Motor neuron (in vitro differentiated cells): ENCODE measurements at regions not wholly inside any gene's neighbourhood (a gene's known extent, or its start where the extent isn't known, plus 50 kb on each side); places are given as distances from the start of the nearest gene placed in this dataset.

ENCODE experiments used
- ATAC-seq, 8 experiments: fragments of 200-7000 bp; cut with Tn5 transposase; replicated peaks in 6 of 8; 2 replicates each; pipeline ENCODE4 v1.8.0; 2021; ENCODE audit warnings: mild to moderate bottlenecking in 8 of 8, moderate library complexity in 8 of 8
- H3K27ac ChIP-seq, 2 donors: fragments of 250-450 bp; sonication (Bioruptor Pico); 2 replicates each; pipeline ENCODE4 v1.9.0; 2021; ENCODE audit warnings: antibody characterized with exemption in 2 of 2, mild to moderate bottlenecking in 2 of 2, moderate library complexity in 1 of 2
- H3K4me1 ChIP-seq, 2 donors: fragments of 250-450 bp; sonication (Bioruptor Pico); replicated peaks in 1 of 2; 2 replicates each; pipeline ENCODE4 v1.6.1; 2021; ENCODE audit warnings: antibody characterized with exemption in 2 of 2, mild to moderate bottlenecking in 2 of 2, moderate library complexity in 1 of 2
- H3K4me3 ChIP-seq, 5 donors: fragments of 250-450 bp; sonication (Bioruptor Pico); 2 replicates each; pipeline ENCODE4 v1.9.0; 2021; ENCODE audit warnings: antibody characterized with exemption in 5 of 5, mild to moderate bottlenecking in 5 of 5, moderate library complexity in 4 of 5
- WGBS, 10 experiments: fragments of 450-650 bp; shearing (Covaris generic); methylation state at CpG; one replicate each; pipeline ENCODE4 v1.0.0; 2022; 5-methylcytosine and 5-hydroxymethylcytosine counted together
- in situ Hi-C, 9 experiments: fragments of 400-800 bp; cut with MboI; loops; one replicate each; pipeline ENCODE4 v1.15.0; 2021; ENCODE audit warnings: low sequenced_read_pairs in 9 of 9, low pct_unique_long_range_greater_than_20kb in 2 of 9; ENCODE audit not compliant: unreplicated experiment in 9 of 9

DNA sequence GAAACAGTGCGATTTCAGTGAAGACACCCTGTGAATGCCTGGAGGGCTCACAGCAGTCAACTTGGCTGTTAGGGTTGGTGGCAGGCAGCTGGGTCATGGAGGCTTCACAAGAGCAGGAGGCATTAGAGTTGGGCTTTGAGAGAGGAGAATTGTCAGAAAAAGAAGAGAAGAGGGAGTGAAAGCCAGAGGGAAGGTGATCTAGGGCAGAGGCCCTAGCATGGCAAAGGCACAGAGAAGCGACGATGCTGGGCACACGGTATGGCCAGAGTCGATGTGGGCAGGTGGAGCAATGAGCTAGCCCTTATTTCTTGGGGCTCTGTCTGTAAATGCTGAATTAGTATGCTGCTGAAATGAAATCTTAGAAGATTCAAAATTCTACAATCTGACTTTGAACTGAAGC, 52.6 kb upstream of the OLFM4 start:
- ATAC-seq: no peak
- WGBS, 10 experiments: 19 to 100% (median 56%) methylated on average over 1 to 5 of the region's 5 CpGs; no CpG with 5 or more reads in 2 of the 10 experiments

DNA sequence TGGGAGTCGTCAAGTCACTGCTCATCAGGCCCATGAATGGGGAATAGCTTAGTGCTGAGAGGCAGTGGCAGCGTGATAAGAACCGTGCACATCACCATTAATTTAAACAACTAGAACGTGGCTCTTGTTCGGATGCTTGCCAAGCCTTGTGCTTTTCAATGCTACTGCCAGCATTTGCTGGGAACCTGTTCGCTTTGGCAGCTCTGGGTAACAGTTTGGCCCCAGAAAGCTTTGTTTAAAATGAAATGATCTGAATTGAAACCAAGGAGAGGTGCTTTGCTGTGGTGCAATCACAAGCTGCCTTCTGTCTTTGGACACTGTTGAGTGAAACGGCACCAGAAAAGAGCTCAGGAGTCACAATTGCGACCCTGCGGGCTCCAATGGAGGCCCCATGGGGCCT, 53.5 kb upstream of the OLFM4 start:
- Histone ChIP-seq H3K4me3 (no peak overlapping the region), H3K27ac (no peak overlapping the region), H3K4me1 (peaks cover 3 to 11% of the 10 kb centered on the region in 2 donors)
- 17 to 100% (median 90%) methylated on average over 3 to 6 of the region's 9 CpGs; no CpG with 5 or more reads in 5 of the 10 experiments for WGBS, 10 experiments
- ATAC-seq: no peak
- in situ Hi-C loops: no loop called here

More for the DNA sequence above, 52.6 kb upstream of the OLFM4 start:
- in situ Hi-C loops: no loop called here
- Histone ChIP-seq H3K4me3 (no peak overlapping the region), H3K4me1 (peaks cover 3 to 6% of the 10 kb centered on the region in 2 donors), H3K27ac (no peak overlapping the region)

DNA sequence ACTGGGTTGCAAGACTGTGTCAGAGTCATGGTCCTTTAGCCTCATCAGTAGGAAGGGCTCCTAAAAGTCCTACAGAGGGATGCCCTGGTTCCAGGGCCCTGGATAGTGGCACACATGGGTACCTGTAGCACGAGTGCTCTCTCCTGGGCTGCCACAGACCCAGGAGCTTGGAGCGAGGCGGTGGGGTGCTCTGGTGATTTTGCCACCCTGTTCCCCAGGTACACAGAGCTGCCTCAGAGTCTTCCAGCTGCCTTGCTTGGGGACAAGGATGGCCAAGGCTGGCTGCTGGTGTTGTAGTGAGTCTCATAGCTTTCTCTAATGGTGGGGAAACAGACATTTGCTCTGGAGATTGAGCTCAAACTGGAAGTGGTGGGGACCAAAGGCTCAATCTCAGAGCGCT, 53.9 kb upstream of the OLFM4 start:
- H3K27ac ChIP-seq: no peak overlapping the region
- in situ Hi-C loops: loop anchor here in 1 of 9 experiments (25.0 kb wide), 1 partner anchor 112 kb away; no protein-coding TSS in a partner anchor
- 0 to 4% methylated on average over 1 to 4 of the region's 4 CpGs; no CpG with 5 or more reads in 8 of the 10 experiments for WGBS, 10 experiments
- H3K4me3 ChIP-seq: no peak overlapping the region
- ATAC-seq: no peak
- H3K4me1 ChIP-seq: peaks cover 3 to 16% of the 10 kb centered on the region in 2 donors

DNA sequence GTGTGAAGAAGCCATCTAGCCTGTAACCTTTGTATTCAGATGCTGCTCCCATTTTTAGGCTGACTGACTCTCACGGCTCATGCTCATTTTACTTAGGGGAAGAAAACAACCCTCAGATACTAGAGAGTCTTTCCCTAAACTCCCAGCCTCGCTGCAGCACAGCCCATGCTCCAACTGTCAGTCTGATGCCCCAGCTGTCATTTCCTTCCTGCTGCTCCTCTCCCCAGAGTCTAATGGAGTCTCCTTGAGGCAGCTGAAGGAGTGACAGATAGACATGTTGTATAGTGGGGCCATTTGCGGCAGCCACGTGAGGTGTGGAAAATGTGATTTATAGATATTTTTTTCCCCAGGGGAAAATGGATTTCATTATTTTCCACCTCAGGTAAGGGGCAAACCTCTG, 59.2 kb upstream of the OLFM4 start:
- 0 to 80% (median 50%) methylated on average over 1 to 4 of the region's 4 CpGs; no CpG with 5 or more reads in 3 of the 10 experiments for WGBS, 10 experiments
- no peak overlapping the region for H3K27ac ChIP-seq
- H3K4me3 ChIP-seq: no peak overlapping the region
- in situ Hi-C loops: loop anchor here in 1 of 9 experiments (25.0 kb wide), 1 partner anchor 107 kb away; no protein-coding TSS in a partner anchor
- H3K4me1 ChIP-seq: peaks cover 24 to 41% of the 10 kb centered on the region in 2 donors
- ATAC-seq: peak in 5 of 8 experiments; percentile 24 to 91 (median 77)

DNA sequence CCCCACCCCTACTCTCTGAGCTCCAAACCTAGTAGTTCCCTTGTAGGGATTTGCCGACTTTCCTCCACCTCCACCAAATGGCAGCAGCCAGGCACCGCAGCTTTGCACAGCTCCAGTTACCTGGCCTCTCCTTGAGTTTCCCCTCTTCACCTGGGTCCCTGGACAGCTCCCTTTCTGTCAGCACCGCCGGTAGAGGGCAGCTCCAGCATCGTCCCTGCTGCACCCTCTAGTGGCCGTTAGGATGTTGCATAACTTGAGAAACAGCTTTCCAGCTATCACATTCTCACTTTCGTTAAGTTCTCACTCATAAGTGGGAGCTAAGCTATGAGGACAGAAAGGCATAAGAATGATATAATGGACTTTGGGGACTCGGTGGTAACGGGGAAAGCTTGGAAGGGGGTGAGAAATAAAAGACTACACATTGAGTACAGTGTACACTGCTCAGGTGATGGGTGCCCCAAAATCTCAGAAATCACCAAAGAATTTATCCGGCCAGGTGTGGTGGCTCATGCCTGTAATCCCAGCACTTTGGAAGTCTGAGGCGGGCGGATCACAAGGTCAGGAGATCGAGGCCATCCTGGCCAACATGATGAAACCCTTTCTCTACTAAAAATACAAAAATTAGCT, 60.4 kb upstream of the OLFM4 start:
- Histone ChIP-seq H3K4me1 (peaks cover 28 to 47% of the 10 kb centered on the region in 2 donors), H3K4me3 (no peak overlapping the region), H3K27ac (no peak overlapping the region)
- 0 to 80% (median 22%) methylated on average over 1 to 11 of the region's 13 CpGs; no CpG with 5 or more reads in 1 of the 10 experiments for WGBS, 10 experiments
- peak; percentile 32 to 98 (median 82) for ATAC-seq
- in situ Hi-C loops: loop anchor here in 1 of 9 experiments (25.0 kb wide), 1 partner anchor 106 kb away; no protein-coding TSS in a partner anchor

DNA sequence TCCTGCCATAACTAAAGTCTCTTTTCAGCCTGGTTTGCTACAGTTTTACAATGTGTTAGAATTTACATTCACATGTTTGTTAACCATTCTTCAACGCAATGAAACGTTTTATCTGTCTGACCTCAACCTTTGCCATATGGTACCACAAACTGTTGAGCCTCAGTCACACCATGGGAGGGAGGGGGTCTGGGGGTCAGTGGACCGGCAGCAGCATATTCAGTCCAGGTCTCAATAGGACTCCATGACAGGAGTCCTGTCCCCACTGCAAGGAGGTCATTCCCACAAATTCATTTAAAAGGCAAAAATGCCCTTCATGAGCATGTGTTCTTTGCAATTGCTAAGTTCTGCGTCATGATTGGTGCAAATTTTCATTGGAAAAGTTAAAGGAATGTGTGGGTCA, 66.6 kb upstream of the OLFM4 start:
- 0 to 57% (median 2%) methylated on average over 1 to 4 of the region's 4 CpGs; no CpG with 5 or more reads in 2 of the 10 experiments for WGBS, 10 experiments
- Histone ChIP-seq H3K27ac (peak overlapping the region in 1 of 2 donors; percentile 31), H3K4me3 (no peak overlapping the region), H3K4me1 (peaks cover 41 to 56% of the 10 kb centered on the region in 2 donors)
- peak in 5 of 8 experiments; percentile 18 to 58 (median 54) for ATAC-seq
- in situ Hi-C loops: loop anchor here in 1 of 9 experiments (25.0 kb wide), 1 partner anchor 100 kb away; no protein-coding TSS in a partner anchor

DNA sequence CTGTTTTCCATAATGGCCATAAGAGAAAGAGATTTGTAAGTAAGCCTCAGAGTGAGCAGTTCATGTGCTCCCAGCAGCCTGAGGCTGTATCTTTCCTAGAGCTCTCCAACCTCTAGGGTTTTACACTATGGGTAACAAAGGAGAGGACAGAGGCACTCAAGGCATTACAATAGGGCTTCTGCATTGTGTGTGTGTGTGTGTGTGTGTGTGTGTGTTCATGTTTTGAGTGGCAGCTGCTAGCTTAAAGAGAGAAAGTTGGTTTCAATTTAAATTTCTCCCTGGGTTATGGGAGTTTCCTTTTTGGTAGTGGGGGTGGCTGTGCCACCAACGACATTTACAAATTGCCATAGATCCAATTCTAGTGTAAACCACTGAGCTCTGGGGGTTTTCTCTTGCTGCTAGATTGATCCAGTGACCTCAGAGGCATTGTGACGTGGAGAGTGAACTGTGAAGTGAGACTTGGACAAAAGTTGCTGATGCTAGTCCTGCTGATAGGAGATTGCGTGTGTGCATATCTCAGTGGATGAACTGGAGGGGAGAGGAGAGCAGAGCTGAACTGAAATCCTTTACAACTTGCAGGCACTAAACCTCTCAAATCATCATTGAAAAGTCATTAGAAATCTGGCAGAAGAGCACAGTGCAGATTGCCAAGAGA, 67.2 kb upstream of the OLFM4 start:
- Histone ChIP-seq H3K4me3 (no peak overlapping the region), H3K27ac (peak overlapping the region in 1 of 2 donors; percentile 58), H3K4me1 (peaks cover 41 to 56% of the 10 kb centered on the region in 2 donors)
- in situ Hi-C loops: loop anchor here in 1 of 9 experiments (25.0 kb wide), 1 partner anchor 99 kb away; no protein-coding TSS in a partner anchor
- ATAC-seq: peak in 6 of 8 experiments; percentile 20 to 87 (median 80)
- 0 to 20% (median 6%) methylated on average over 1 to 3 of the region's 3 CpGs; no CpG with 5 or more reads in 2 of the 10 experiments for WGBS, 10 experiments

DNA sequence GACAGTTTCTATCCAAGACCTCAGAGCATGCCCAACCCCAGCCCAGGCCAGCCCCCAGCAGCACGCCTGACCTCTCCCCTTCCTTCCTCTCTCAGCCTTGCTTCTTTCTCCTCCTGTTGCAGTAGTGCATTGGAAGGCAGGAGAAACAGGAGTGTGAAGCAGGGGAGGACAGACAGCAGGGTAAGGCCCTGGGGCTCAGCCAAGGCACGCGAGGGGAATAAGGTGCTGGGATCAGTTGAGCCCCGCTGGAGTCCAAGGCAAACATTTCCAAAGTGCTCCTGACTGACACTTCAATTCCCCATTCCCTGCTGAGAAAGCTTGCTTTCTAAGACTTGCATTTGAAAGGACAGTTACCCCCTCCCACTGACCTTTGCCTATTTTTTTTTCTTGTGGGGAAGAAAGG, 73.1 kb upstream of the OLFM4 start:
- Histone ChIP-seq H3K4me3 (no peak overlapping the region), H3K4me1 (peaks cover 21 to 24% of the 10 kb centered on the region in 2 donors), H3K27ac (no peak overlapping the region)
- 0 to 50% (median 17%) methylated on average over 1 to 3 of the region's 4 CpGs; no CpG with 5 or more reads in 7 of the 10 experiments for WGBS, 10 experiments
- in situ Hi-C loops: loop anchor here in 1 of 9 experiments (25.0 kb wide), 1 partner anchor 93 kb away; no protein-coding TSS in a partner anchor
- peak in 5 of 8 experiments; percentile 46 to 77 (median 68) for ATAC-seq

DNA sequence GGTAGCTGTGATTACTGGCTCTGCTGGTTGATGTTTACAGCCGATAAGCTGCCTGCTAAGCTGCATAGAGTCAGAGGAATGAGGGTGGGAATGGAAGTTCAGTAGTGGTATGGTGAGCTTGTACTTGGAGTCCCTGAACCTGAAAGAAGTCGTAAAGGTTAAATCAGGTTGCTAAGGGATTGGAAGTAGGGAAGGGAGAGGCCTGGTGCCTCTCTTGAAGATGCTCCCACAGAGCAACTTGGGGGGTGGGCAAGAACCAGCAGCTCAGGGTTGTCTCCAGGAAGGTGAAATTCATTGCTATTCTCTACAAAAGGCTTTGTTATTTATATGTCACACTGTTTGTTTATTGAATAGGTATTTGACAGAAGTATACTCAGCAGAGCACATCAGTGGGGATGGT, 73.8 kb upstream of the OLFM4 start:
- peak in 1 of 8 experiments; percentile 37 for ATAC-seq
- no peak overlapping the region for H3K27ac ChIP-seq

DNA sequence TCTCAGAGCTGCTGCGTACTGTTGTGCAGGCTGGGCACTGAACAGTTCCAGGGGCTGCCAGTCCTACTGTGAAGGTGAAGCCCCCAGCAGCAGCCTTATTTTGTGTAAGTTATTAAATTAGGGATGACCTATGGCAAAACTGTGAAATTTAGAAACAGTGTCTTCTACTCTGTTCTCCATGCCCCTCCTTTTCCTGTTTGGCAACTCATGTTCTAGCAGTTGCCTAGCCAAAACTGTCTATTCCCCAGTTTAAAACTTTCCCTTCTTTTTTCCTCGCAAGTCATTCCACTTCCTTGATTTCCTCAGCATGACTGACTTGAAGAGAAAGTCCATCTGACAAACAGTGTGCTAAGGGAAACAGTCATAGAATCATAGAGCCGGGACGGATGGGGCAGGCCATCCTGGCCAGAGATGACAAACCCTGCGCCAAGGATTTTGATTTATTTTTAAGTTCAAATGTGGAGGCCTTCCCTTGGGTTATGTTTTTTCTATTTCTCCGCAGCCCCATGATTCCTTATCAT, 78.1 kb upstream of the OLFM4 start:
- WGBS, 10 experiments: 10 to 96% (median 90%) methylated on average over 2 to 6 of the region's 6 CpGs; no CpG with 5 or more reads in 1 of the 10 experiments
- H3K4me1 ChIP-seq: peaks cover 28 to 35% of the 10 kb centered on the region in 2 donors
- H3K27ac ChIP-seq: no peak overlapping the region
- no peak for ATAC-seq
- in situ Hi-C loops: loop anchor here in 1 of 9 experiments (25.0 kb wide), 1 partner anchor 88 kb away; no protein-coding TSS in a partner anchor
- H3K4me3 ChIP-seq: no peak overlapping the region

More for the DNA sequence above, 73.8 kb upstream of the OLFM4 start:
- WGBS, 10 experiments: 13 to 50% (median 21%) methylated on average over 1 to 2 of the region's 2 CpGs; no CpG with 5 or more reads in 4 of the 10 experiments
- in situ Hi-C loops: loop anchor here in 1 of 9 experiments (25.0 kb wide), 1 partner anchor 93 kb away; no protein-coding TSS in a partner anchor
- H3K4me1 ChIP-seq: peaks cover 20 to 23% of the 10 kb centered on the region in 2 donors
- no peak overlapping the region for H3K4me3 ChIP-seq

DNA sequence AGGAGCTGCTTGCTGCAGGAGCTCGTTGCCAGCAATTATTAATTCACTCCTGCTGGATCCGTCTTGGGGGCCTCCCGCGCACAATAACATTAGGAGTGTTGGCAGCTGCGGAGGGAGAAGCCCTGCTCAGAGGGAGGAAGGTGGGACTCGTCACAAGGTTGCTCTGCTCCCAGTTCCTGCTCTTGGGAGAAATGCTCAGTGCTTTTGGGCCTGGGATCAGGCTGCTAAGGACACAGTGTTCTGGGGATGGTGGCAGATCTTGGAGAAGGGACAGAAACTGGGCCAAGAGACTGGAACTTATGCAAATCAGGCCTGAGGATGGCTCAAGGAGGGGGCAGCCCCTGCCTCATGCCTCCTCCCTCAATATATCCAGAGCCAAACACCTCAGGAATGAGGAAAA, 78.9 kb upstream of the OLFM4 start:
- Histone ChIP-seq H3K4me3 (no peak overlapping the region), H3K27ac (no peak overlapping the region), H3K4me1 (peaks cover 20 to 27% of the 10 kb centered on the region in 2 donors)
- in situ Hi-C loops: loop anchor here in 1 of 9 experiments (25.0 kb wide), 1 partner anchor 87 kb away; no protein-coding TSS in a partner anchor
- peak in 4 of 8 experiments; percentile 32 to 77 (median 56) for ATAC-seq
- 0 to 60% (median 27%) methylated on average over 1 to 6 of the region's 6 CpGs; no CpG with 5 or more reads in 4 of the 10 experiments for WGBS, 10 experiments

DNA sequence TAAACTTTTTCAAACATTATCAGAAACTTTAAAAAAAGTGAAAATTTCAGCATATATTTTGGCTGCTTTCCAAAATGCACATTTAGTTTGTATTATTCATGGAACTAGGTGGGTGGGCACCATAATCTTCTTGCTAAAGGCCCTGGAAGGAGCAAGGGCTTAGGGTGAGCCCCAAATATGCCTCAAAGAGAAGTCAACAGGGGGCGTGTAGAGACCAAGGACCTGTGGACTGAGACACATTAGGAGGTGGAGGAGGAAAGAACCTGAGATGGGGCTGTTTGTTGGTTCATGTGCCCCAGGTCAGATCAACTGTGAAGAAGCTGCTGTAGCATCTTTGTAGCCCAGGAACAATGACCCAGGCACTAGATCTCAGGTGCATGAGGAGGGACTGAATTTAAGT, 79.6 kb upstream of the OLFM4 start:
- in situ Hi-C loops: no loop called here
- peaks cover 17 to 25% of the 10 kb centered on the region in 2 donors for H3K4me1 ChIP-seq

More for the DNA sequence above, 79.6 kb upstream of the OLFM4 start:
- ATAC-seq: peak in 1 of 8 experiments; percentile 12
- Histone ChIP-seq H3K4me3 (no peak overlapping the region), H3K27ac (no peak overlapping the region)
- 0 to 100% (median 60%) methylated on average over 1 of the region's 1 CpG; no CpG with 5 or more reads in 6 of the 10 experiments for WGBS, 10 experiments
